ENCODE measurements at regions not wholly inside any gene's neighbourhood (a gene's known extent, or its start where the extent isn't known, plus 50 kb on each side); places are given as distances from the start of the nearest gene placed in this dataset.

- TF ChIP-seq CTCF (conservative IDR thresholded peaks at IDR 0.05; ENCODE audit: low read length) = no peak
- TF ChIP-seq EZH2phosphoT487 (IDR thresholded peaks at IDR 0.05; ENCODE audit: borderline replicate concordance, low read depth, low read length) = no peak
Measured at GRCh38 chr15:46918462-46919140, 798.7 kb upstream of the SEMA6D start.

Data from OCI-LY7 (cell line).